ENCODE measurements at regions not wholly inside any gene's neighbourhood (a gene's known extent, or its start where the extent isn't known, plus 50 kb on each side); places are given as distances from the start of the nearest gene placed in this dataset.

DNA sequence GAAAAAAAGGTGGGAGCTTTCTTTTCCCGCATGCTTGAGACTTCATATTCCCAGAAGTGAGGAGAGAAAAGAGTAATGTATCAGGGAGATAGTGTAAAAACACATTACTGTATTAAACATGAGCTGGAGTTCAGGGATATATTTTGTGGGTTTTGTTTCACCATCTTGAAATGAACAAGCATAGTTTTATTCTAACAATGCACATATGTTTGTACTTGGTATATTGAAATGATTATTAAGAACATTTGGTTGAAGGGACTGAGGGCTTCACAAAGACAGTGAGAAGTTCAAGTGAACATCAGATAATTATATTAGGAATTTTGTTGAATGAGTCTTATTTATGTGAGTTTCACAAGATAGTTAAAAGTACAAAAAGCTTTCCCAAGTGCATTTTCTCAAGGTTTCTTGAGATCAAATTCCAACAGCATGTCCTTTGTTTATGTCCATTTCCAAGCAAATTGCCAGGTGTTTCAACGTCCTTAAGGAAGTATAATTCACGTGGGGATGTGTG lies 368.8 kb downstream of the ANKRD50 start:
- TF ChIP-seq POLR2A (IDR thresholded peaks at IDR 0.05; ENCODE audit: low read depth, low read length) (no peak), POLR2AphosphoS5 (IDR thresholded peaks at IDR 0.05; ENCODE audit: low read depth, low read length) (no peak), TAF1 (IDR thresholded peaks at IDR 0.05; ENCODE audit: borderline replicate concordance, low read depth, low read length) (no peak)

All from GM12892 (cell line).